Loucy (cell line): ENCODE measurements at regions not wholly inside any gene's neighbourhood (a gene's known extent, or its start where the extent isn't known, plus 50 kb on each side); places are given as distances from the start of the nearest gene placed in this dataset.

Experiments
- H2AFZ ChIP-seq: fragments of 200-600 bp; sonication (generic); 2 replicates; pipeline ENCODE4 v1.6.0; 2016; ENCODE audit warnings: antibody characterized with exemption, mild to moderate bottlenecking, low read length, moderate library complexity
- H3F3A ChIP-seq: fragments of 200-600 bp; 2 replicates; pipeline ENCODE4 v1.6.0; 2016; ENCODE audit warnings: antibody characterized with exemption, low read depth, mild to moderate bottlenecking
- H3K27me3 ChIP-seq: fragments of 200-600 bp; sonication (generic); 2 replicates; pipeline ENCODE4 v1.6.1; 2014; ENCODE audit warnings: low read length, mild to moderate bottlenecking; ENCODE audit not compliant: insufficient read depth, poor library complexity, severe bottlenecking
- H3K36me3 ChIP-seq: fragments of 200-600 bp; sonication (generic); 2 replicates; pipeline ENCODE4 v1.6.1; 2016; ENCODE audit warnings: low read length; ENCODE audit not compliant: insufficient read depth
- H3K4me1 ChIP-seq: fragments of 200-600 bp; sonication (generic); 2 replicates; pipeline ENCODE4 v1.5.1; 2014; ENCODE audit warnings: low read length, mild to moderate bottlenecking; ENCODE audit not compliant: insufficient read depth, poor library complexity, severe bottlenecking
- H3K4me2 ChIP-seq: fragments of 200-600 bp; sonication (generic); 2 replicates; pipeline ENCODE4 v1.6.0; 2014; ENCODE audit warnings: antibody characterized with exemption, low read length, low read depth, mild to moderate bottlenecking; ENCODE audit not compliant: poor library complexity, severe bottlenecking
- H3K4me3 ChIP-seq: fragments of 200-600 bp; sonication (generic); 2 replicates; pipeline ENCODE4 v1.5.1; 2014; ENCODE audit warnings: low read length, mild to moderate bottlenecking, mixed read lengths; ENCODE audit not compliant: poor library complexity, severe bottlenecking
- H3K79me2 ChIP-seq: fragments of 200-600 bp; sonication (generic); 2 replicates; pipeline ENCODE4 v1.6.1; 2014; ENCODE audit warnings: low read length; ENCODE audit not compliant: insufficient read depth
- H3K9ac ChIP-seq: fragments of 200-600 bp; sonication (generic); 2 replicates; pipeline ENCODE4 v1.6.0; 2014; ENCODE audit warnings: mild to moderate bottlenecking, low read depth, low read length, moderate library complexity; ENCODE audit not compliant: poor library complexity, severe bottlenecking
- H3K9me2 ChIP-seq: fragments of 200-600 bp; sonication (generic); replicated peaks from 2 replicates; pipeline ENCODE4 v1.6.1; 2016; ENCODE audit warnings: low read depth, low read length, mixed read lengths
- H3K9me3 ChIP-seq: fragments of 200-600 bp; sonication (generic); 2 replicates; pipeline ENCODE4 v1.6.1; 2014; ENCODE audit warnings: mild to moderate bottlenecking, antibody characterized with exemption, low read length, low read depth; ENCODE audit not compliant: insufficient read depth
- H4K20me1 ChIP-seq: fragments of 200-600 bp; sonication (generic); 2 replicates; pipeline ENCODE4 v1.6.0; 2014; ENCODE audit warnings: antibody characterized with exemption, low read length, mild to moderate bottlenecking; ENCODE audit not compliant: insufficient read depth, poor library complexity, severe bottlenecking
- CTCF ChIP-seq: fragments of 200-600 bp; sonication (generic); conservative IDR thresholded peaks from 2 replicates; pipeline ENCODE4 v1.5.1; 2014; ENCODE audit warnings: mild to moderate bottlenecking, antibody characterized with exemption, low read length
- EZH2phosphoT487 ChIP-seq: fragments of 200-600 bp; IDR thresholded peaks from 2 replicates; pipeline ENCODE4 v1.6.1; 2018; ENCODE audit warnings: antibody characterized with exemption, mild to moderate bottlenecking, moderate library complexity, borderline replicate concordance

GRCh38 chr5:167348251-167348926, 943.1 kb upstream of the WWC1 start:
- H3K27me3 ChIP-seq: no peaks in the 10 kb centered on the region
- H3F3A ChIP-seq: no peaks in the 10 kb centered on the region
- H3K9me3 ChIP-seq: no peaks in the 10 kb centered on the region
- no peak overlapping the region for H3K9ac ChIP-seq
- H3K4me1 ChIP-seq: no peaks in the 10 kb centered on the region
- H4K20me1 ChIP-seq: no peaks in the 10 kb centered on the region
- no peak overlapping the region for H2AFZ ChIP-seq
- no peak overlapping the region for H3K4me2 ChIP-seq
- H3K79me2 ChIP-seq: no peaks in the 10 kb centered on the region
- H3K9me2 ChIP-seq: no peaks in the 10 kb centered on the region
- no peak for TF ChIP-seq EZH2phosphoT487
- TF ChIP-seq CTCF: no peak
- no peak overlapping the region for H3K4me3 ChIP-seq
- no peaks in the 10 kb centered on the region for H3K36me3 ChIP-seq

- no peaks in the 10 kb centered on the region for H3F3A ChIP-seq
- no peaks in the 10 kb centered on the region for H3K36me3 ChIP-seq
- H3K4me2 ChIP-seq: no peak overlapping the region
- H3K79me2 ChIP-seq: no peaks in the 10 kb centered on the region
- H3K9me2 ChIP-seq: no peaks in the 10 kb centered on the region
- H3K4me3 ChIP-seq: no peak overlapping the region
- no peak overlapping the region for H2AFZ ChIP-seq
- H3K27me3 ChIP-seq: no peaks in the 10 kb centered on the region
- no peaks in the 10 kb centered on the region for H4K20me1 ChIP-seq
- H3K4me1 ChIP-seq: no peaks in the 10 kb centered on the region
- TF ChIP-seq CTCF (no peak), EZH2phosphoT487 (no peak)
- no peak overlapping the region for H3K9ac ChIP-seq
- H3K9me3 ChIP-seq: no peaks in the 10 kb centered on the region
Observed at GRCh38 chr5:167348980-167349379, 942.5 kb upstream of the WWC1 start.

- no peak overlapping the region for H3K4me2 ChIP-seq
- H3K9me2 ChIP-seq: no peaks in the 10 kb centered on the region
- no peaks in the 10 kb centered on the region for H3K9me3 ChIP-seq
- H3K4me3 ChIP-seq: no peak overlapping the region
- no peaks in the 10 kb centered on the region for H3K4me1 ChIP-seq
- H2AFZ ChIP-seq: no peak overlapping the region
- no peaks in the 10 kb centered on the region for H3K79me2 ChIP-seq
- no peak for TF ChIP-seq EZH2phosphoT487
- TF ChIP-seq CTCF: no peak
- H3K9ac ChIP-seq: no peak overlapping the region
- H3K27me3 ChIP-seq: no peaks in the 10 kb centered on the region
- no peaks in the 10 kb centered on the region for H3K36me3 ChIP-seq
- no peaks in the 10 kb centered on the region for H3F3A ChIP-seq
- H4K20me1 ChIP-seq: no peaks in the 10 kb centered on the region
Observed at GRCh38 chr5:167351316-167351715, 940.1 kb upstream of the WWC1 start.
